ENCODE measurements at regions not wholly inside any gene's neighbourhood (a gene's known extent, or its start where the extent isn't known, plus 50 kb on each side); places are given as distances from the start of the nearest gene placed in this dataset.

DNA sequence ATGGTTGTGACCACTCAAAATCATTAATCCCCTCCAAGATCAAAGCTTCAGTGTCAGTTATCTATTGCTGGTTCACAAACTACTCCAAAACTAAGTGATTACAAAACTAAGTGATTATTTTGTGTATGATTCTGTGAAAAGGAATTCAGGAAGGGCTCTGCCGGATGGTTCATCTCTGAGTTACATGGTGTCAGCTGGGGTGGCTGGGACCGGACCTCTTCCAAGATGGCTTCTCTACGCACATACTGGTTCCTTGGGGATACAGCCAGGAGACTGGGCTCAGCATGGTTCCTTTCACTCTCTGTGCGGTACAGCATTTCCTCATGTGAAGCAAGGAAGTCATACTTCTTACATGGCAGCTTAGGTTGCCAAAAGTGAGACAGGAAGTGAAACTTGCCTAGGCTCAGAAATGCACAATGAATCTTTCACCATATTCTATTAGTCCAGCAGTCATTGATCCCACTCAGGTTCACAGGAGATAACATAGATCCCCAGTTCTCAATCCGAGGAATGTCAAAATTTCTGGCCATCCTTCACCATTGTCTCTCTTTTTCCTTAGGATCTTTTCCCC, 97.9 kb upstream of the IRX6 start:
- no peak for TF ChIP-seq EZH2phosphoT487 (IDR thresholded peaks at IDR 0.05; ENCODE audit: unreplicated experiment)
- no peak for TF ChIP-seq CTCF (conservative IDR thresholded peaks at IDR 0.05; ENCODE audit: low read depth in 2 of 2)
- no peak for TF ChIP-seq NANOG (IDR thresholded peaks at IDR 0.05; ENCODE audit: borderline replicate concordance)
- TF ChIP-seq JUNB (IDR thresholded peaks at IDR 0.05; ENCODE audit: unreplicated experiment), result no peak
- TF ChIP-seq POLR2AphosphoS5 (IDR thresholded peaks at IDR 0.05; ENCODE audit: low read depth), result no peak
- TF ChIP-seq STAT1 (IDR thresholded peaks at IDR 0.05; ENCODE audit: unreplicated experiment), result no peak
- no peak for TF ChIP-seq EZH2 (IDR thresholded peaks at IDR 0.05; ENCODE audit: low read depth, unreplicated experiment)
